WERI-Rb-1 (cell line): ENCODE measurements at regions not wholly inside any gene's neighbourhood (a gene's known extent, or its start where the extent isn't known, plus 50 kb on each side); places are given as distances from the start of the nearest gene placed in this dataset.

Source experiments
- DNase-seq: peaks from one replicate; pipeline ENCODE4 v3.0.0-alpha.2; 2020
- H3K27ac ChIP-seq: fragments of 250-450 bp; sonication (Bioruptor Pico); 2 replicates; pipeline ENCODE4 v1.5.1; 2020; ENCODE audit warnings: mild to moderate bottlenecking, moderate library complexity
- H3K27me3 ChIP-seq: fragments of 250-450 bp; sonication (Bioruptor Pico); 2 replicates; pipeline ENCODE4 v1.5.1; 2021; ENCODE audit warnings: mild to moderate bottlenecking, low read depth, moderate library complexity; ENCODE audit not compliant: insufficient read depth, severe bottlenecking
- H3K36me3 ChIP-seq: fragments of 250-450 bp; sonication (Bioruptor Pico); 2 replicates; pipeline ENCODE4 v1.5.1; 2020; ENCODE audit warnings: mild to moderate bottlenecking, moderate library complexity
- H3K4me3 ChIP-seq: 2 replicates; pipeline ENCODE4 v1.5.1; 2011; ENCODE audit warnings: low read depth, mild to moderate bottlenecking, control low read depth, low read length
- H3K9me3 ChIP-seq: fragments of 250-450 bp; sonication (Bioruptor Pico); 2 replicates; pipeline ENCODE4 v1.5.1; 2021; ENCODE audit warnings: mild to moderate bottlenecking, moderate library complexity; ENCODE audit not compliant: severe bottlenecking
- CTCF ChIP-seq: IDR thresholded peaks from 2 replicates; pipeline ENCODE4 v1.5.1; 2011; ENCODE audit warnings: low read depth, mild to moderate bottlenecking, control low read depth, inconsistent platforms, low read length

DNA sequence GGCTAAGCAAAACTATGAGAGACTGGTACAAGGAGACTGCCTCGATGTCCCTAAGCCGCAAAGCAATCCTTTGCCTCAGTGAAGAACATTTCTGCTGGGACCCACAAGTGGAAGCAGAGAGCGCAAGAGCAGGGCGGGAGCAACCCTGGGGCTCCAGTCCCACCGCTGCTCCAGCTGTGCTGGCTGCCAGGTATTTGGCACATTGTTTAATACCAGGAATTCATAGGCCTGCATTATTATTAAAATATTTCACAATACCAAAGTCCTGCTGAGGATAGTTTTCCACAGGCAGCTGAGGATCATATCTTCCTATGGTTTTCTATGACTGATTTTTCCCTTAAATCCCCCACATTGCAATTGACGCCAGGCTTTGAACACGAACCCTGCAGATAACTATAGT is 163.5 kb upstream of the TLL1 start:
- Histone ChIP-seq H3K9me3 (no peaks in the 10 kb centered on the region), H3K36me3 (no peaks in the 10 kb centered on the region), H3K4me3 (no peak overlapping the region), H3K27ac (no peak overlapping the region), H3K27me3 (no peaks in the 10 kb centered on the region)
- DNase-seq, result no peak
- no peak for TF ChIP-seq CTCF

GRCh38 chr4:165709973-165710526 is 163.0 kb upstream of the TLL1 start:
- no peaks in the 10 kb centered on the region for H3K9me3 ChIP-seq
- H3K4me3 ChIP-seq, result no peak overlapping the region
- H3K27ac ChIP-seq, result no peak overlapping the region
- no peak for DNase-seq
- H3K36me3 ChIP-seq, result no peaks in the 10 kb centered on the region
- TF ChIP-seq CTCF, result no peak
- no peaks in the 10 kb centered on the region for H3K27me3 ChIP-seq

DNA sequence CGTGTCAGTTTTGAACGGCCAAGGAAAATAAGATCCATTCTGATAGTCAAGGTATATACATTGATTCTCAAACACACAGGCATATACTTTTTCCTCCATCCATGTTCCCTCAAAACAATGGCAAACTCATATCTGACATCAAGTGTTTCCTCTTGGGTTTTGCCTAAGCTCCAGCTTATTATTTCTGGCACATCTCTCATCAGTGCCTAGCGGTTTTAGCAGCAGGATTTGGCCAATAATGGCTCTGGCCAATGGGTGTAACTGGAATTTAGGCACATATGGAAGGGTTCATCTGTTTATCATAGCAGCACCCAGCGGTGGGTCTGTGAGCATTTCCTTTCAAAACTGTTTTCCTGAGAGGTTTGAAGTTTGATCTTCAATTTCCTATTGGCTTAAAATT is 161.6 kb upstream of the TLL1 start:
- H3K9me3 ChIP-seq, result no peaks in the 10 kb centered on the region
- H3K27ac ChIP-seq, result no peak overlapping the region
- DNase-seq, result no peak
- no peak overlapping the region for H3K4me3 ChIP-seq
- no peaks in the 10 kb centered on the region for H3K27me3 ChIP-seq
- H3K36me3 ChIP-seq, result no peaks in the 10 kb centered on the region
- no peak for TF ChIP-seq CTCF

DNA sequence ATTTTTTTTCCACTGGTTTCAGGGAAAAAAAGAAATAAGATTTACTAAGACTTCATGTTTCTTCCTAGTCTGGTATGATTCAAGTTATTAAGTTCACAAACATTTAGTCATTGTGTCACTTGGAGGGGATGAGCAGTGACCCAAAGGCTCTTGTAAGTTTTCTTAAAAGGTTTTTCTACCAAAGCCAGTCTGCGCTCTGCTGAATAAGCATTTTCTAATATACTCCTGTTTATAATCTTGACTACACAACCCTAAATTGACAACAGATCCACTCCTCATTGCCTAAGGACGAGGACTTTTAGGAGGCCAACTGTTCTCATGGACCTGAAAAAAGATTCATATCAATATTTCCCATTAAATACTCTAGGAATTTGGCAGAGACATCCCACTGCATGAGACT is 161.1 kb upstream of the TLL1 start:
- DNase-seq, result no peak

DNA sequence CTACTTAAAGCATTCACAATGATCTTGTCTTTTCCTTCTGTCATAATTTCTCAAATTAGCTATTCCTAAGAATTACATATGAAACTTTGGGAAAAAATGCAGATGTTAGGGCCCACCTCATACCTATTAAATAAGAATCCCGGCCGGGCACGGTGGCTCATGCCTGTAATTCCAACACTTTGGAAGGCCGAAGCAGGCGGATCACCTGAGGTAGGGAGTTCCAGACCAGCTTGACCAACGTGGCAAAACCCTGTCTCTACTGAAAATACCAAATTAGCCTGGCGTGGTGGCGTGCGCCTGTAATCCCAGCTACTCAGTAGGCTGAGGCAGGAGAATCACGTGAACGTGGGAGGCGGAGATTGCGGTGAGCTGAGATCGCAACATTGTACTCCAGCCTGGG is 158.4 kb upstream of the TLL1 start:
- Histone ChIP-seq H3K27me3 (no peaks in the 10 kb centered on the region), H3K4me3 (no peak overlapping the region), H3K9me3 (no peaks in the 10 kb centered on the region), H3K27ac (no peak overlapping the region), H3K36me3 (no peaks in the 10 kb centered on the region)
- TF ChIP-seq CTCF, result no peak
- DNase-seq, result no peak

More for the DNA sequence above, 161.1 kb upstream of the TLL1 start:
- Histone ChIP-seq H3K27me3 (no peaks in the 10 kb centered on the region), H3K27ac (no peak overlapping the region), H3K9me3 (no peaks in the 10 kb centered on the region), H3K4me3 (no peak overlapping the region), H3K36me3 (no peaks in the 10 kb centered on the region)
- TF ChIP-seq CTCF, result no peak

DNA sequence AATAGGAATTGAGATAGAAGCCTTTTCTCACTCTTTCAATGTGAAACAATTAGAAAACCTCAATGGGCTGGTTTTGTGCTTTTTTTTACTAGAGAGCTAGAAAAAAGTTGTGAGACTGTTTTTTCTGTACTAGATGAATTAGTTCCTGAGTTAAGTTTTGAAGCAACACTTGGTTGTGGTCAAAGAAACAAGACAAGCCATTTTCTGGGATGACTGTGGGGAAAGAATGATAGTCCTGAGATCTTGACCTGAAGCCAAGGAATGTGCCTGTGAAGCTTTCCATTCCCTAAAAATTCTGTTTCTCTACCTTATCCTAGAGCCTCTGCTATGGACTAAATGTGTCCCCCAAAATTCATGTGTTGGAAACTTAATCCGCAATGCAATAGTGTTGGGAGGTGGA is 157.8 kb upstream of the TLL1 start:
- DNase-seq, result no peak

More for the DNA sequence above, 157.8 kb upstream of the TLL1 start:
- Histone ChIP-seq H3K27ac (no peak overlapping the region), H3K27me3 (no peaks in the 10 kb centered on the region), H3K9me3 (no peaks in the 10 kb centered on the region), H3K4me3 (no peak overlapping the region), H3K36me3 (no peaks in the 10 kb centered on the region)
- no peak for TF ChIP-seq CTCF
